GM18498 (cell line): ENCODE measurements at regions not wholly inside any gene's neighbourhood (a gene's known extent, or its start where the extent isn't known, plus 50 kb on each side); places are given as distances from the start of the nearest gene placed in this dataset.
"Not testable (repeated sequence)": the region's sequence is repeated elsewhere in the genome, so short reads cannot be mapped to it uniquely, and the experiment has no call there.

Experiments used
- ATAC-seq: cut with Tn5 transposase; IDR thresholded peaks from one replicate; pipeline ENCODE4 v1.9.1; 2021; ENCODE audit warnings: mild to moderate bottlenecking, moderate library complexity; ENCODE audit not compliant: unreplicated experiment

GRCh38 chr9:26508897-26509296, 383.7 kb downstream of the CAAP1 start:
- no peak for ATAC-seq

- ATAC-seq: no peak
Measured at GRCh38 chr9:26504057-26504456, 388.5 kb downstream of the CAAP1 start.

GRCh38 chr9:26502311-26502710, 390.3 kb downstream of the CAAP1 start:
- ATAC-seq: no peak

- no peak for ATAC-seq
Measured at GRCh38 chr9:26500471-26500870, 392.1 kb downstream of the CAAP1 start.

GRCh38 chr9:26492608-26493521, 399.7 kb downstream of the CAAP1 start:
- not testable (repeated sequence) for ATAC-seq

- not testable (repeated sequence) for ATAC-seq
Measured at GRCh38 chr9:26491922-26492607, 400.5 kb downstream of the CAAP1 start.

GRCh38 chr9:26483991-26484390, 408.6 kb downstream of the CAAP1 start:
- ATAC-seq: no peak

- no peak for ATAC-seq
Measured at GRCh38 chr9:26477963-26478362, 414.6 kb downstream of the CAAP1 start.

GRCh38 chr9:26471261-26471660, 421.3 kb downstream of the CAAP1 start:
- no peak for ATAC-seq

- no peak for ATAC-seq
Measured at GRCh38 chr9:26470284-26470683, 422.3 kb downstream of the CAAP1 start.

- ATAC-seq: no peak
Measured at GRCh38 chr9:26463837-26464236, 428.8 kb downstream of the CAAP1 start.

- ATAC-seq: no peak
Measured at GRCh38 chr9:26462751-26463150, 429.9 kb downstream of the CAAP1 start.

GRCh38 chr9:26462213-26462612, 430.4 kb downstream of the CAAP1 start:
- ATAC-seq: no peak

GRCh38 chr9:26460624-26461023, 432.0 kb downstream of the CAAP1 start:
- ATAC-seq: no peak

GRCh38 chr9:26459959-26460358, 432.6 kb downstream of the CAAP1 start:
- ATAC-seq: no peak

- no peak for ATAC-seq
Measured at GRCh38 chr9:26458054-26458453, 434.5 kb downstream of the CAAP1 start.

GRCh38 chr9:26457151-26457550, 435.5 kb downstream of the CAAP1 start:
- no peak for ATAC-seq

- no peak for ATAC-seq
Measured at GRCh38 chr9:26439061-26439624, 453.5 kb downstream of the CAAP1 start.

GRCh38 chr9:26437056-26437711, 455.4 kb downstream of the CAAP1 start:
- no peak for ATAC-seq

GRCh38 chr9:26426551-26427131, 466.0 kb downstream of the CAAP1 start:
- no peak for ATAC-seq

- ATAC-seq: no peak
Measured at GRCh38 chr9:26418480-26418879, 474.1 kb downstream of the CAAP1 start.
